T-helper 2 cell treated with Interferon-gamma antibody and Interleukin-4, amounts not matched to agents 100 ng/mL and 5 ng/mL, for 36 hours (primary cell): ENCODE measurements at regions not wholly inside any gene's neighbourhood (a gene's known extent, or its start where the extent isn't known, plus 50 kb on each side); places are given as distances from the start of the nearest gene placed in this dataset.

Source experiments
- intact Hi-C: fragments of 100-400 bp; cut with micrococcal nuclease; formaldehyde crosslinking; loops from one replicate; pipeline ENCODE4 v1.15.1; 2023

- intact Hi-C loops: loop anchor here (2.0 to 5.0 kb wide), 4 partner anchors 148 to 1038 kb away; partner anchors contain the start of gene GABRB2
Observed at GRCh38 chr5:160508780-160509361, 87.2 kb downstream of the PTTG1 start.

- intact Hi-C loops: no loop called here
Observed at GRCh38 chr5:160511280-160511929, 89.8 kb downstream of the PTTG1 start.
